ENCODE measurements at regions not wholly inside any gene's neighbourhood (a gene's known extent, or its start where the extent isn't known, plus 50 kb on each side); places are given as distances from the start of the nearest gene placed in this dataset.

DNA sequence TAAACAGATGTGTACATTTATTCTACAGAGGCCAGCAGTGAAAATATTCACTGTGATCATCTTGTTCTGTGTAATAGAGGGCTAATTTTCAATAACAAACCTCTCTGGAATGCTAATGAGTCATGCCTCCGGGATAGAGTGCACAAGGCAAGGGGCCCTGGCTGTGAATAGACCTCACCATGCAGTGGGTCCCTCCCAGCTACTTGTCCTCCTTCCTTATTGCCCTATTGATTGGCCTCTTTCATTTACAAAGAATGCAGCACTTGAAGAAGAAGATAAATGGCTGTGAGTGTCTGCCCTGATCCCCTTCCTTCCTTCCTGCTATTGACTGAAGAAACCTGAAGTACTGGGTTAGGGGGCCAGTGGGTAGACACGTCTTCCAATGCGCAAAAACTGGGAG, 436.3 kb downstream of the WDR72 start:
- DNase-seq (ENCODE audit: low spot score) = no peak
- TF ChIP-seq, protein P1, sequence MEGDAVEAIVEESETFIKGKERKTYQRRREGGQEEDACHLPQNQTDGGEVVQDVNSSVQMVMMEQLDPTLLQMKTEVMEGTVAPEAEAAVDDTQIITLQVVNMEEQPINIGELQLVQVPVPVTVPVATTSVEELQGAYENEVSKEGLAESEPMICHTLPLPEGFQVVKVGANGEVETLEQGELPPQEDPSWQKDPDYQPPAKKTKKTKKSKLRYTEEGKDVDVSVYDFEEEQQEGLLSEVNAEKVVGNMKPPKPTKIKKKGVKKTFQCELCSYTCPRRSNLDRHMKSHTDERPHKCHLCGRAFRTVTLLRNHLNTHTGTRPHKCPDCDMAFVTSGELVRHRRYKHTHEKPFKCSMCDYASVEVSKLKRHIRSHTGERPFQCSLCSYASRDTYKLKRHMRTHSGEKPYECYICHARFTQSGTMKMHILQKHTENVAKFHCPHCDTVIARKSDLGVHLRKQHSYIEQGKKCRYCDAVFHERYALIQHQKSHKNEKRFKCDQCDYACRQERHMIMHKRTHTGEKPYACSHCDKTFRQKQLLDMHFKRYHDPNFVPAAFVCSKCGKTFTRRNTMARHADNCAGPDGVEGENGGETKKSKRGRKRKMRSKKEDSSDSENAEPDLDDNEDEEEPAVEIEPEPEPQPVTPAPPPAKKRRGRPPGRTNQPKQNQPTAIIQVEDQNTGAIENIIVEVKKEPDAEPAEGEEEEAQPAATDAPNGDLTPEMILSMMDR (IDR thresholded peaks at IDR 0.05; ENCODE audit: borderline replicate concordance, control extremely low read depth, extremely low read depth, insufficient read depth, missing control alignments) = no peak
- in situ Hi-C loops (cut with MboI; ENCODE audit: low sequenced_read_pairs, unreplicated experiment) = no loop called here

DNA sequence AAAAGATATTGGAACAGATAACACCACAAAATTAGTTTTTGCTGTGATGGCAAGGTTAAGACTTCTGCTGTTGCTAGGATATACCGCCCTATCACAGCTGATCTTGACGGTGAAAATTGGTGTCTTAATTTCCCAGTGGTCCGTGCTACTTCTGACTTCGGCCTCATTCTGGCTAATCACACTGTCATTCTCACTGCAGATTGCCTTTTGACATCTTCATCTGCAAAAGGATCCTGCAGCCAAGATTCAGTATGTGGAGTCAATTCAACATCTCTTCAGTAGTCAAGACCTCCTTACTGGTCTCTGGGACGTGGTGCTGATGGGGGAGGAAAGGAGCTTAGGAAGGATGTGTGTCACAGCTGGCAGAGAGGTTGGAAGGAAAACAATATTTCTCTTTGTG, 438.6 kb downstream of the WDR72 start:
- no peak for DNase-seq (ENCODE audit: low spot score)
- TF ChIP-seq, protein P1 (IDR thresholded peaks at IDR 0.05; ENCODE audit: borderline replicate concordance, control extremely low read depth, extremely low read depth, insufficient read depth, missing control alignments) = no peak
- in situ Hi-C loops (cut with MboI; ENCODE audit: low sequenced_read_pairs, unreplicated experiment) = no loop called here

DNA sequence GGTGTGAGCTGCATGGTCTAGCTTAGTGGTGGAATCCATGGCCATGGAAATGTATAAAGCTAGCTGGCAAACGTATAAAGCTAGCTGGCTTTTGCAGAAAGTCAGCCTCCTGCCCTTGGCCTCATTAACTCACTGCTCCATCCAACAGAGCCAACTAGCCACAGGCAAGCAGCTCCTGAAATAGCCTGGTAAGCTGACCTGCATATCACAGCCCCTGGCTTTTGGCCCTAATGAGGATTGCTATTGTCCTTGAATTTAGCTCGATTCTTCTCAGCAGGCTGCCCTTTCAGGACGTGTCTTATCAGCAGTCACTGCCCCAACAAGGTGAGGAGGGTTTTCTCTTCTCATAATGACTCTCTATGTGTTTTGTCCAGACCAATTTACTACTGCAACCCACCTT, 446.8 kb downstream of the WDR72 start:
- in situ Hi-C loops (cut with MboI; ENCODE audit: low sequenced_read_pairs, unreplicated experiment) = no loop called here
- no peak for DNase-seq (ENCODE audit: low spot score)
- TF ChIP-seq, protein P1 (IDR thresholded peaks at IDR 0.05; ENCODE audit: borderline replicate concordance, control extremely low read depth, extremely low read depth, insufficient read depth, missing control alignments) = no peak

DNA sequence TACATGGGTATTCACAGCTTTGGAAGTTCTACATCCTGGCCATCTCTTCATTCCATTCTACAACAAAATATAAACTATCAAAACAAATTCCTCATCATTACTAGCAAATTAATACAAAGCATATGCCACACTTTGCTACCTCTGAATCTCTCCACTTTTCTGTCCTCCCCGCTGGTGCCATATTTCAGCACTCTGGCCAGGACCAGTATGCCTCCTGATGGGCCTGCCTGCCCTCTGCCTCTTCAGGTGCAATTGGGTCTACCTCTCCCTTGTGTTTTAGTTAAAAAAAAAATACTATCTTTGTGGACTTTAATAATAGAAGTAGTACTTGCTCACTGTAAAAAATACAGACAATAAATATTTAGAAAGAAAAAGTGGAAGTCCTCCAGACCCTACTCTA, 448.8 kb downstream of the WDR72 start:
- in situ Hi-C loops (cut with MboI; ENCODE audit: low sequenced_read_pairs, unreplicated experiment) = no loop called here
- no peak for DNase-seq (ENCODE audit: low spot score)
- TF ChIP-seq, protein P1 (IDR thresholded peaks at IDR 0.05; ENCODE audit: borderline replicate concordance, control extremely low read depth, extremely low read depth, insufficient read depth, missing control alignments) = no peak

DNA sequence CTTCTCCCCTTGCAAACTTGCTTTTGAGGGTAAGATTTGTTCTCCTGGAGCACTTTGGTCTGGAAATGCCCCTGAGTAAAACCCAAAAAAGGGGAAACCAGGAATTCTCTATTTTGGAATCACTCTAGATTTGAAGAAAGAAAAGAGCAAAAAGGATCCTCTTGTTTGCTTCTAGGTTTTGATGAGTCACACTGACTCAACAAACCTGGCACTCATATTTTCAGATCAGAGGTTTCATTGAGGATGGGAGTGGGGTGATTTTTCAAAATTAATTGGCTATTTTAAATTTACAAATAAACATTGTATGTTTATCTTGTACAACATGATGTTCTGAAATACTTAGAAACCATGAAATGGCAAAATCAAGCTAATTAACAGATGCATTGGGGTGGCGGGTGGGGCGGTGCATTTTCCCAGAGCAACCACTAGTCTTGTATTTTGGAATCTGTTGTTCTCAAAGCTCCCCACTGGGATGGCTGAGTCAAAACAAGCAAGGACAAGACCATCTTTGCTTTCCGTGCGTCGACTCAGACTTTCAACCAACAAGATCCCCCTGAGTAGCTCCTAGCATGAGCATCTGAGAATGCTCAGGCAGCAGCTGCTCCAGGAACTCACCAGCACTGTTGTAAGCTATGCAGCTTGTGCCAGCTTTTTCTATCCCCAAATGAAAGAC, 451.4 kb downstream of the WDR72 start:
- in situ Hi-C loops (cut with MboI; ENCODE audit: low sequenced_read_pairs, unreplicated experiment) = no loop called here
- no peak for DNase-seq (ENCODE audit: low spot score)
- TF ChIP-seq, protein P1 (IDR thresholded peaks at IDR 0.05; ENCODE audit: borderline replicate concordance, control extremely low read depth, extremely low read depth, insufficient read depth, missing control alignments) = no peak

DNA sequence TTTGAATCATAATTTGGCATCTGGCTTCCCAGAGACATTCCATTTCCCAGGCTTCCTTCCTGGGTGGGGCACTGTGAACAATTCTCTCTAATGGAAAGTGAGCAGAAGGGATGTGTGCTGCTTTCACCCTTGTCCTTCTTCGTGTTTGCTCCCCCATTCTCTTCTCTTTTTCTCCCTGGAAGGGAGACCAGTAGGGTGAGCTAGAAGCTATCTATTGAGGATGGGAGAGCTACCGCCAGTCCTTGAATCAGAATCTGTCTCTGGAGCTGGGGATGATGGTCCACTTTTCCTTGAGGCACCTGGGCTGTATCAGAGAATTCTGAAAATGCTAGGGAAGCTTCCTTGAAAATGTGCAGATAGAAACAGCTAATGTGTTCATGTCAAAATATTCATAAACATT, 453.9 kb downstream of the WDR72 start:
- in situ Hi-C loops (cut with MboI; ENCODE audit: low sequenced_read_pairs, unreplicated experiment) = no loop called here
- DNase-seq (ENCODE audit: low spot score) = no peak
- TF ChIP-seq, protein P1 (IDR thresholded peaks at IDR 0.05; ENCODE audit: borderline replicate concordance, control extremely low read depth, extremely low read depth, insufficient read depth, missing control alignments) = no peak
